ENCODE measurements at regions not wholly inside any gene's neighbourhood (a gene's known extent, or its start where the extent isn't known, plus 50 kb on each side); places are given as distances from the start of the nearest gene placed in this dataset.

GRCh38 chrX:13094374-13094773 lies 50.0 kb upstream of the FAM9C start:
- no peak for TF ChIP-seq YY1 (IDR thresholded peaks at IDR 0.05; ENCODE audit: low read depth)
- TF ChIP-seq FOXM1 (IDR thresholded peaks at IDR 0.05; ENCODE audit: borderline replicate concordance, low read depth): no peak
- TF ChIP-seq RAD21 (IDR thresholded peaks at IDR 0.05; ENCODE audit: low read depth): no peak
- no peak for TF ChIP-seq CREB1 (IDR thresholded peaks at IDR 0.05; ENCODE audit: low read depth)
